Peyer's patch (tissue), 4 donors: ENCODE measurements at regions not wholly inside any gene's neighbourhood (a gene's known extent, or its start where the extent isn't known, plus 50 kb on each side); places are given as distances from the start of the nearest gene placed in this dataset.

ENCODE experiments used
- CTCF ChIP-seq, 6 experiments: fragments of 450-650 bp in 4 of 6; fragments of 200-600 bp in 2 of 6; sonication (generic) in 1 of 6; IDR thresholded peaks; one replicate each; pipeline ENCODE4 v1.5.1; 2017 to 2019; ENCODE audit warnings: antibody characterized with exemption in 6 of 6, mild to moderate bottlenecking in 3 of 6, moderate library complexity in 1 of 6
- POLR2A ChIP-seq, 2 donors: fragments of 450-650 bp; IDR thresholded peaks; one replicate each; pipeline ENCODE4 v1.5.1; 2017; ENCODE audit warnings: antibody characterized with exemption in 2 of 2, mild to moderate bottlenecking in 2 of 2, moderate library complexity in 2 of 2

GRCh38 chr4:160265836-160266235 lies 1163.0 kb downstream of the RAPGEF2 start:
- TF ChIP-seq CTCF (IDR thresholded peaks at IDR 0.05), result no peak
- no peak for TF ChIP-seq POLR2A (IDR thresholded peaks at IDR 0.05)
